GM12878 (cell line): ENCODE measurements at regions not wholly inside any gene's neighbourhood (a gene's known extent, or its start where the extent isn't known, plus 50 kb on each side); places are given as distances from the start of the nearest gene placed in this dataset.

Experiments
- EP300 ChIP-seq, 2 experiments: fragments of 150-350 bp in 1 of 2; IDR thresholded peaks; 2 replicates each; pipeline ENCODE4 v1.6.1; 2011 to 2012; ENCODE audit warnings: low read depth in 2 of 2, low read length in 2 of 2, borderline replicate concordance in 1 of 2, improper control_type of control experiment in 1 of 2, inconsistent platforms in 1 of 2; ENCODE audit not compliant: control insufficient read depth in 1 of 2
- EZH2 ChIP-seq: IDR thresholded peaks from 2 replicates; pipeline ENCODE4 v1.6.1; 2012; ENCODE audit warnings: low read depth, mild to moderate bottlenecking, control low read depth, inconsistent platforms, low read length, borderline replicate concordance; ENCODE audit not compliant: control insufficient read depth
- POLR2A ChIP-seq: IDR thresholded peaks from 2 replicates; pipeline ENCODE4 v1.6.1; 2011; ENCODE audit warnings: low read depth, mild to moderate bottlenecking, low read length
- POLR2AphosphoS2 ChIP-seq: IDR thresholded peaks from 2 replicates; pipeline ENCODE4 v1.6.1; 2011; ENCODE audit warnings: low read depth, mild to moderate bottlenecking, low read length, improper control_type of control experiment, moderate library complexity
- POLR2AphosphoS5 ChIP-seq: IDR thresholded peaks from 2 replicates; pipeline ENCODE4 v1.6.1; 2011; ENCODE audit warnings: mild to moderate bottlenecking, low read length, inconsistent platforms
- RAD21 ChIP-seq: IDR thresholded peaks from 2 replicates; pipeline ENCODE4 v1.6.1; 2011; ENCODE audit warnings: mild to moderate bottlenecking, low read depth, low read length, moderate library complexity; ENCODE audit not compliant: insufficient read depth
- SIN3A ChIP-seq: IDR thresholded peaks from 2 replicates; pipeline ENCODE4 v1.6.1; 2012; ENCODE audit warnings: low read depth, low read length, improper control_type of control experiment
- SP1 ChIP-seq: IDR thresholded peaks from one replicate; pipeline ENCODE4 v1.6.1; 2011; ENCODE audit warnings: low read depth, low read length
- ZSCAN29 ChIP-seq: fragments of 450-650 bp; IDR thresholded peaks from 2 replicates; pipeline ENCODE4 v1.6.1; 2017; ENCODE audit warnings: mild to moderate bottlenecking, moderate library complexity
- TF ChIP-seq, protein P1 (sequence below): IDR thresholded peaks from 2 replicates; pipeline ENCODE4 v1.6.1; 2011; ENCODE audit warnings: low read depth, low read length, improper control_type of control experiment, borderline replicate concordance
- TF ChIP-seq, protein P2 (sequence below): fragments of 450-650 bp; IDR thresholded peaks from 2 replicates; pipeline ENCODE4 v1.6.1; 2017; ENCODE audit warnings: mild to moderate bottlenecking
- TF ChIP-seq, protein P3 (sequence below), 3 experiments: IDR thresholded peaks in 2 of 3; conservative IDR thresholded peaks in 1 of 3; 2 replicates each; pipeline ENCODE4 v1.5.1; 2011; ENCODE audit warnings: low read depth in 3 of 3, low read length in 3 of 3, mild to moderate bottlenecking in 3 of 3, control low read depth in 2 of 3, moderate library complexity in 2 of 3, inconsistent platforms in 1 of 3, mixed read lengths in 1 of 3; ENCODE audit not compliant: control insufficient read depth in 2 of 3, insufficient read depth in 1 of 3; ENCODE audit errors: extremely low read depth in 1 of 3

DNA sequence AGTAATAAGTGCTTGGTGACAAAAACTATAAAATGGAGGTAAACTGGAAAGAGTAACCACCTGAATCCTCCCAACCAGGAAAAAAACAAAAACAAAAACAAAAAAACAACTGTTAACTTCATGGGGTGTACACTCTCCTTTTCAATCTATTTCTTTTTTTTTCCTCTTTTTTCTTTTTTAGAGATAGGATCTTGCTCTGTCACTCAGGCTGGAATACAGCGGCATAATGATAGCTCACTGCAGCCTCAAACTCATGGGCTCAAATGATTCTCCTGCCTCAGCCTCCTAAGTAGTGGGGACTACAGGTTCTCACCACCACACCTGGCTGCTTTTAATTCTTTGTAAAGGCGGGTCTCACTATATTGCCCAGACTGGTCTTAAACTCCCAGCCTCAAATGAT is 76.8 kb downstream of the PHLDA1 start:
- no peak for TF ChIP-seq EP300 (IDR thresholded peaks at IDR 0.05; ENCODE audit: borderline replicate concordance in 1 of 2, control insufficient read depth in 1 of 2, low read depth in 2 of 2, low read length in 2 of 2)
- no peak for TF ChIP-seq SP1
- no peak for TF ChIP-seq POLR2A
- TF ChIP-seq EZH2, result no peak
- no peak for TF ChIP-seq RAD21
- TF ChIP-seq, protein P1, sequence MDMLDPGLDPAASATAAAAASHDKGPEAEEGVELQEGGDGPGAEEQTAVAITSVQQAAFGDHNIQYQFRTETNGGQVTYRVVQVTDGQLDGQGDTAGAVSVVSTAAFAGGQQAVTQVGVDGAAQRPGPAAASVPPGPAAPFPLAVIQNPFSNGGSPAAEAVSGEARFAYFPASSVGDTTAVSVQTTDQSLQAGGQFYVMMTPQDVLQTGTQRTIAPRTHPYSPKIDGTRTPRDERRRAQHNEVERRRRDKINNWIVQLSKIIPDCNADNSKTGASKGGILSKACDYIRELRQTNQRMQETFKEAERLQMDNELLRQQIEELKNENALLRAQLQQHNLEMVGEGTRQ, result no peak
- TF ChIP-seq, protein P2, sequence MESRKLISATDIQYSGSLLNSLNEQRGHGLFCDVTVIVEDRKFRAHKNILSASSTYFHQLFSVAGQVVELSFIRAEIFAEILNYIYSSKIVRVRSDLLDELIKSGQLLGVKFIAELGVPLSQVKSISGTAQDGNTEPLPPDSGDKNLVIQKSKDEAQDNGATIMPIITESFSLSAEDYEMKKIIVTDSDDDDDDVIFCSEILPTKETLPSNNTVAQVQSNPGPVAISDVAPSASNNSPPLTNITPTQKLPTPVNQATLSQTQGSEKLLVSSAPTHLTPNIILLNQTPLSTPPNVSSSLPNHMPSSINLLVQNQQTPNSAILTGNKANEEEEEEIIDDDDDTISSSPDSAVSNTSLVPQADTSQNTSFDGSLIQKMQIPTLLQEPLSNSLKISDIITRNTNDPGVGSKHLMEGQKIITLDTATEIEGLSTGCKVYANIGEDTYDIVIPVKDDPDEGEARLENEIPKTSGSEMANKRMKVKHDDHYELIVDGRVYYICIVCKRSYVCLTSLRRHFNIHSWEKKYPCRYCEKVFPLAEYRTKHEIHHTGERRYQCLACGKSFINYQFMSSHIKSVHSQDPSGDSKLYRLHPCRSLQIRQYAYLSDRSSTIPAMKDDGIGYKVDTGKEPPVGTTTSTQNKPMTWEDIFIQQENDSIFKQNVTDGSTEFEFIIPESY, result no peak
- TF ChIP-seq SIN3A, result no peak
- TF ChIP-seq, protein P3, sequence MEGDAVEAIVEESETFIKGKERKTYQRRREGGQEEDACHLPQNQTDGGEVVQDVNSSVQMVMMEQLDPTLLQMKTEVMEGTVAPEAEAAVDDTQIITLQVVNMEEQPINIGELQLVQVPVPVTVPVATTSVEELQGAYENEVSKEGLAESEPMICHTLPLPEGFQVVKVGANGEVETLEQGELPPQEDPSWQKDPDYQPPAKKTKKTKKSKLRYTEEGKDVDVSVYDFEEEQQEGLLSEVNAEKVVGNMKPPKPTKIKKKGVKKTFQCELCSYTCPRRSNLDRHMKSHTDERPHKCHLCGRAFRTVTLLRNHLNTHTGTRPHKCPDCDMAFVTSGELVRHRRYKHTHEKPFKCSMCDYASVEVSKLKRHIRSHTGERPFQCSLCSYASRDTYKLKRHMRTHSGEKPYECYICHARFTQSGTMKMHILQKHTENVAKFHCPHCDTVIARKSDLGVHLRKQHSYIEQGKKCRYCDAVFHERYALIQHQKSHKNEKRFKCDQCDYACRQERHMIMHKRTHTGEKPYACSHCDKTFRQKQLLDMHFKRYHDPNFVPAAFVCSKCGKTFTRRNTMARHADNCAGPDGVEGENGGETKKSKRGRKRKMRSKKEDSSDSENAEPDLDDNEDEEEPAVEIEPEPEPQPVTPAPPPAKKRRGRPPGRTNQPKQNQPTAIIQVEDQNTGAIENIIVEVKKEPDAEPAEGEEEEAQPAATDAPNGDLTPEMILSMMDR (IDR thresholded peaks at IDR 0.05 in 2 of 3, conservative IDR thresholded peaks at IDR 0.05 in 1 of 3; ENCODE audit: control insufficient read depth in 2 of 3, extremely low read depth in 1 of 3, insufficient read depth in 1 of 3, low read depth in 3 of 3, low read length in 3 of 3), result no peak
- no peak for TF ChIP-seq ZSCAN29
- TF ChIP-seq POLR2AphosphoS2, result no peak
- TF ChIP-seq POLR2AphosphoS5, result no peak
